ENCODE measurements at regions not wholly inside any gene's neighbourhood (a gene's known extent, or its start where the extent isn't known, plus 50 kb on each side); places are given as distances from the start of the nearest gene placed in this dataset.

- TF ChIP-seq CTCF (IDR thresholded peaks at IDR 0.05; ENCODE audit: low read depth, low read length) = no peak
Measured at GRCh38 chr3:78293284-78293683, 1253.4 kb downstream of the ROBO2 start.

GRCh38 chr3:78304115-78304514 is 1264.2 kb downstream of the ROBO2 start:
- no peak for TF ChIP-seq CTCF (IDR thresholded peaks at IDR 0.05; ENCODE audit: low read depth, low read length)
- no peak overlapping the region for H3K4me3 ChIP-seq (replicated peaks in 1 of 2; ENCODE audit: low read depth in 2 of 2, low read length in 2 of 2)
- DNase-seq (ENCODE audit: low read depth in 2 of 2) = no peak

More at GRCh38 chr3:78293284-78293683, 1253.4 kb downstream of the ROBO2 start:
- no peak overlapping the region for H3K4me3 ChIP-seq (replicated peaks in 1 of 2; ENCODE audit: low read depth in 2 of 2, low read length in 2 of 2)
- no peak for DNase-seq (ENCODE audit: low read depth in 2 of 2)

- DNase-seq (ENCODE audit: low read depth in 2 of 2) = no peak
- no peak overlapping the region for H3K4me3 ChIP-seq (replicated peaks in 1 of 2; ENCODE audit: low read depth in 2 of 2, low read length in 2 of 2)
- no peak for TF ChIP-seq CTCF (IDR thresholded peaks at IDR 0.05; ENCODE audit: low read depth, low read length)
Measured at GRCh38 chr3:78312851-78313250, 1273.0 kb downstream of the ROBO2 start.

GRCh38 chr3:78313332-78313731 is 1273.4 kb downstream of the ROBO2 start:
- DNase-seq (ENCODE audit: low read depth in 2 of 2) = no peak
- no peak for TF ChIP-seq CTCF (IDR thresholded peaks at IDR 0.05; ENCODE audit: low read depth, low read length)
- H3K4me3 ChIP-seq (replicated peaks in 1 of 2; ENCODE audit: low read depth in 2 of 2, low read length in 2 of 2) = no peak overlapping the region

GRCh38 chr3:78314327-78314726 is 1274.4 kb downstream of the ROBO2 start:
- TF ChIP-seq CTCF (IDR thresholded peaks at IDR 0.05; ENCODE audit: low read depth, low read length) = no peak
- H3K4me3 ChIP-seq (replicated peaks in 1 of 2; ENCODE audit: low read depth in 2 of 2, low read length in 2 of 2) = no peak overlapping the region
- no peak for DNase-seq (ENCODE audit: low read depth in 2 of 2)

GRCh38 chr3:78317774-78318173 is 1277.9 kb downstream of the ROBO2 start:
- DNase-seq (ENCODE audit: low read depth in 2 of 2) = no peak
- TF ChIP-seq CTCF (IDR thresholded peaks at IDR 0.05; ENCODE audit: low read depth, low read length) = no peak
- no peak overlapping the region for H3K4me3 ChIP-seq (replicated peaks in 1 of 2; ENCODE audit: low read depth in 2 of 2, low read length in 2 of 2)

- H3K4me3 ChIP-seq (replicated peaks in 1 of 2; ENCODE audit: low read depth in 2 of 2, low read length in 2 of 2) = no peak overlapping the region
- no peak for DNase-seq (ENCODE audit: low read depth in 2 of 2)
- no peak for TF ChIP-seq CTCF (IDR thresholded peaks at IDR 0.05; ENCODE audit: low read depth, low read length)
Measured at GRCh38 chr3:78322780-78323179, 1282.9 kb downstream of the ROBO2 start.

Measured in cardiac fibroblast (primary cell).